ENCODE measurements at regions not wholly inside any gene's neighbourhood (a gene's known extent, or its start where the extent isn't known, plus 50 kb on each side); places are given as distances from the start of the nearest gene placed in this dataset.

DNA sequence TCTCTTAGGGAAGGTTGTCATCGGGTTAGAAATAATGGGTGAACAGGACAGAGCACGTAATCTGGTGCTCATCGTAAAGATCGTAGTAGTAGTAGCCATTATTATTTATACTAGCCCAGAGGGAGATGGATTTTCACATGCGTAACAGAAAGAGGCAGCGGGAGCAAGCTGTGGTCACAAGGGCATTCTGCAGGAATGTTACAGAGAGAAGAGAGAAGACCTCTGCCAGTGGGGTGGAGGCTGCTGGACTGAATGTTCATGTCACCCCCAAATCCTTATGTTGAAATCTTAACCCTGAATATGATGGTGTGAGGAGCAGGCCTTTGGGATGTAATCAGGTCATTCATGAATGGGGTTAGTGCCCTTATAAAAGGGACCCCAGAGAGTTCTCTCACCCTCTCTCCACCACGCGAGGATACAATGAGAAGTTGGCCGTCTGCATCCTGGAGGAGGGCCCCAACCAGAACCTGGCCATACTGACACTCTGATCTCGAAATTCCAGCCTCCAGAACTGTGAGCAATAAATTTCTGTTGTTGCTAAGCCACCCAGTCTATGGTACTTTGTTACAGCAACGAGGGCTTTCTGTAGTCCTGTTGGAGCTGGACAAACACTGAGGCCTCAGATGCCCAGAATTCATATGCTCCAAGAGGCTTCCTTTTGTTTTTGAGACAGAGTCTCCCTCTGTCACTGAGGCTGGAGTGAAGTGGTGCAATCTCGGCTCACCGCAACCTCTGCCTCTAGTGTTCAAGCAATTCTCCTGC lies 131.2 kb upstream of the MED13L start:
- Histone ChIP-seq H3K4me3 (IDR thresholded peaks at IDR 0.05; ENCODE audit: insufficient read depth, low read depth, low read length) (no peak overlapping the region), H3K4me2 (no peak overlapping the region), H3K36me3 (ENCODE audit: insufficient read depth) (no peaks in the 10 kb centered on the region), H4K20me1 (ENCODE audit: insufficient read depth) (no peaks in the 10 kb centered on the region), H2AFZ (ENCODE audit: low read depth) (no peak overlapping the region), H3K4me1 (ENCODE audit: low read depth, poor library complexity, severe bottlenecking) (no peaks in the 10 kb centered on the region), H3K9ac (no peak overlapping the region), H3K27ac (no peak overlapping the region), H3K27me3 (ENCODE audit: insufficient read depth, low read depth) (no peaks in the 10 kb centered on the region), H3K79me2 (ENCODE audit: insufficient read depth, low read depth) (no peaks in the 10 kb centered on the region)
- TF ChIP-seq, protein P1, sequence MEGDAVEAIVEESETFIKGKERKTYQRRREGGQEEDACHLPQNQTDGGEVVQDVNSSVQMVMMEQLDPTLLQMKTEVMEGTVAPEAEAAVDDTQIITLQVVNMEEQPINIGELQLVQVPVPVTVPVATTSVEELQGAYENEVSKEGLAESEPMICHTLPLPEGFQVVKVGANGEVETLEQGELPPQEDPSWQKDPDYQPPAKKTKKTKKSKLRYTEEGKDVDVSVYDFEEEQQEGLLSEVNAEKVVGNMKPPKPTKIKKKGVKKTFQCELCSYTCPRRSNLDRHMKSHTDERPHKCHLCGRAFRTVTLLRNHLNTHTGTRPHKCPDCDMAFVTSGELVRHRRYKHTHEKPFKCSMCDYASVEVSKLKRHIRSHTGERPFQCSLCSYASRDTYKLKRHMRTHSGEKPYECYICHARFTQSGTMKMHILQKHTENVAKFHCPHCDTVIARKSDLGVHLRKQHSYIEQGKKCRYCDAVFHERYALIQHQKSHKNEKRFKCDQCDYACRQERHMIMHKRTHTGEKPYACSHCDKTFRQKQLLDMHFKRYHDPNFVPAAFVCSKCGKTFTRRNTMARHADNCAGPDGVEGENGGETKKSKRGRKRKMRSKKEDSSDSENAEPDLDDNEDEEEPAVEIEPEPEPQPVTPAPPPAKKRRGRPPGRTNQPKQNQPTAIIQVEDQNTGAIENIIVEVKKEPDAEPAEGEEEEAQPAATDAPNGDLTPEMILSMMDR (conservative IDR thresholded peaks at IDR 0.05; ENCODE audit: low read depth, low read length), result no peak

DNA sequence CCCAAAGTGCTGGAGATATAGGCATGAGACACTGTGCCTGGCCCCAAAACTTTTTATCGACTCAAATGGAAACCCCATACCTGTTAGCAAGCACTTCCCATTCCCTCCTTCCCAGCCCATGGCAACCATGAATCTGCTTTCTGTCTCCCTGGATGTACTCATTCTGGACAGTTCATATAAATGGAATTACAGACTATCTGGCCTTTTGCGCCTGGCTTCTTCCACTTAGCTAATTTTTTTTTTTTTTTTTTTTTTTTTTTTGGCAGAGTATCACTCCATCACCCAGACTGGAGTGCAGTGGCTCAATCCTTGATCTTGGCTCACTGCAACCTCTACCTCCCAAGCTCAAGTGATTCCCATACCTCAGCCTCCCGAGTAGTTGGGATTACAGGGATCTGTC lies 134.5 kb upstream of the MED13L start:
- no peak overlapping the region for H3K27ac ChIP-seq
- H3K4me3 ChIP-seq (IDR thresholded peaks at IDR 0.05; ENCODE audit: insufficient read depth, low read depth, low read length), result no peak overlapping the region
- H3K4me1 ChIP-seq (ENCODE audit: low read depth, poor library complexity, severe bottlenecking), result no peaks in the 10 kb centered on the region
- H3K36me3 ChIP-seq (ENCODE audit: insufficient read depth), result no peaks in the 10 kb centered on the region
- no peaks in the 10 kb centered on the region for H3K27me3 ChIP-seq (ENCODE audit: insufficient read depth, low read depth)
- no peak overlapping the region for H2AFZ ChIP-seq (ENCODE audit: low read depth)
- H3K9ac ChIP-seq, result no peak overlapping the region
- TF ChIP-seq, protein P1 (conservative IDR thresholded peaks at IDR 0.05; ENCODE audit: low read depth, low read length), result no peak
- no peaks in the 10 kb centered on the region for H4K20me1 ChIP-seq (ENCODE audit: insufficient read depth)
- no peaks in the 10 kb centered on the region for H3K79me2 ChIP-seq (ENCODE audit: insufficient read depth, low read depth)
- H3K4me2 ChIP-seq, result no peak overlapping the region

DNA sequence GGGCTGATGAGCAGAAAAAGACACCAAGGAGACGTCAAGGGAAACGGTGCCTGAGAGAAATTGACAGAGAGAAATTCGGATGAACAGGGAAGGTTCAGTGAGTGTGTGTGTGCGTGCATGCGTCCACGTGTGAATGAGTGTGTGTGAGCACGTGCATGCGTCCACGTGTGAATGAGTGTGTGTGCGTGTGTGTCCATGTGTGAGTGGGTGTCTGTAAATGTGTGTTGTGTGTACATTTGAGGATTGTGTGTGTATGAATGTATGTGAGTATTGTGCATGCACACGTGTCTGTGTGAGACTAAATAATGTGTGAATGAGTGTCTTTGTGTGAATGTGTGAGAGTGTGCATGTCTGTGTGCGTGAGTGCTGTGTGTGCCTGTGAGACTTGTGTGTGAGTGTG lies 137.4 kb upstream of the MED13L start:
- no peaks in the 10 kb centered on the region for H3K36me3 ChIP-seq (ENCODE audit: insufficient read depth)
- TF ChIP-seq, protein P1 (conservative IDR thresholded peaks at IDR 0.05; ENCODE audit: low read depth, low read length), result no peak
- H4K20me1 ChIP-seq (ENCODE audit: insufficient read depth), result no peaks in the 10 kb centered on the region
- H3K4me1 ChIP-seq (ENCODE audit: low read depth, poor library complexity, severe bottlenecking), result no peaks in the 10 kb centered on the region
- no peak overlapping the region for H3K27ac ChIP-seq
- no peak overlapping the region for H3K4me3 ChIP-seq (IDR thresholded peaks at IDR 0.05; ENCODE audit: insufficient read depth, low read depth, low read length)
- H2AFZ ChIP-seq (ENCODE audit: low read depth), result no peak overlapping the region
- H3K4me2 ChIP-seq, result no peak overlapping the region
- no peaks in the 10 kb centered on the region for H3K27me3 ChIP-seq (ENCODE audit: insufficient read depth, low read depth)
- no peak overlapping the region for H3K9ac ChIP-seq
- H3K79me2 ChIP-seq (ENCODE audit: insufficient read depth, low read depth), result no peaks in the 10 kb centered on the region

DNA sequence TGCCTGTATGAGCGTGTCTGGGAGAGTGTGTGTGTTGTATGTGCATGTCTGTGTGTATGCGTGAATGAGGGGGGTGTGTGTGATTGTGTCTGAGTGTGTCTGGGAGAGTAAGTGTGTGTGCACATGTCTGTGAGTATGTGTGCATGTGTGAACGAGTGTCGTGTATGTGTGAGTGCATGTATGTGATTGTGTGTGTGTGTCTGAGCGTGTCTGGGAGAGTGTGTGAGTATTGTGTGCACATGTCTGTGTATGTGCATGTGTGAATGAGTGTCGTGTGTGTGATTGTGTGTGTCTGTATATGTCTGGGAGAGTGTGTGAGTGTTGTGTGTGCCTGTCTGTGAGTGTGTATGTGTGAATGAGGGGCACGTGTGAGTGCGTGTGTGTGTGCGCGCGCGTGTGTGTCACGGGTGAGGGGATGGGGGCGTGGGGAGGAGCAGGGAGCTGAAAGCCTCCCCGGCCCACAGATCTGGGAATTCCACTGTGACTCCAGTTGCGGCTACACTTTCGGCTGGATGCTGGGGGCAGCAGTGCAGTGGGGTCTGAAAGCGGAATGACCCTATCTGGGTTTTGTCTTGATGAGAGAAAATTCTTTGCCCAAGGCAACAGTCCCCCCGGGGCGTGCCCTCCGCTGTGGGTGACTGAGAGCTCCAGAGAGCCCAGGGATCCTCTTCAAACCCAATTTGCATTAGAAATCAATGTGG lies 138.1 kb upstream of the MED13L start:
- Histone ChIP-seq H3K4me1 (ENCODE audit: low read depth, poor library complexity, severe bottlenecking) (no peaks in the 10 kb centered on the region), H3K36me3 (ENCODE audit: insufficient read depth) (no peaks in the 10 kb centered on the region), H3K4me3 (IDR thresholded peaks at IDR 0.05; ENCODE audit: insufficient read depth, low read depth, low read length) (no peak overlapping the region), H3K4me2 (no peak overlapping the region), H2AFZ (ENCODE audit: low read depth) (no peak overlapping the region), H3K9ac (no peak overlapping the region), H3K27me3 (ENCODE audit: insufficient read depth, low read depth) (no peaks in the 10 kb centered on the region), H4K20me1 (ENCODE audit: insufficient read depth) (no peaks in the 10 kb centered on the region), H3K27ac (no peak overlapping the region), H3K79me2 (ENCODE audit: insufficient read depth, low read depth) (no peaks in the 10 kb centered on the region)
- TF ChIP-seq, protein P1 (conservative IDR thresholded peaks at IDR 0.05; ENCODE audit: low read depth, low read length), result no peak

Measured in KMS-11 (cell line).